ENCODE measurements at regions not wholly inside any gene's neighbourhood (a gene's known extent, or its start where the extent isn't known, plus 50 kb on each side); places are given as distances from the start of the nearest gene placed in this dataset.

DNA sequence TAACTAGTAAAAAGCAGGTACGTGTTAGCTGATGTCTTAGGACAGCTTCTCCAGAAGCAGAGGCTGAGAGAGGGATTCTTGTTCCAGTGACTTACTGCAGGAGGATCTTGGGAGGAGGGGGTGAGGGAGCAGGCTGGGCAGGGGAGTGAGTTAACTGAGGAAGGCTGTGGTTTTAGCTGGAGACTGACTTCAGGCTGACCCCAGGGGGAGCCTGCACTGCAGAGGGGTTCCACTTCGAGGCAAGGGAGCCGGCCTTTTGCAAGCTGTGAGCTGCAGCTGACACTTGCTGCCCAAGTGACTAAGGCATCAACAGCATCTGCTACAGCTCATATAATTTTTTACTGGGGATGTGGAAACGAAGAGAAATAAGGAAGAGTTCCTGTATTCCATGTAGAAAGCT is 50.4 kb upstream of the SOD1 start:
- no peak for DNase-seq (ENCODE audit: extremely low spot score)
- CTCF ChIA-PET, result interaction anchor here (0.9 to 3.0 kb wide), 4 partner anchors 14 to 511 kb away, joined by 3 to 8 read pairs (median 4); no protein-coding TSS in a partner anchor
- POLR2A ChIA-PET, result no interaction called here
- TF ChIP-seq, protein P1, sequence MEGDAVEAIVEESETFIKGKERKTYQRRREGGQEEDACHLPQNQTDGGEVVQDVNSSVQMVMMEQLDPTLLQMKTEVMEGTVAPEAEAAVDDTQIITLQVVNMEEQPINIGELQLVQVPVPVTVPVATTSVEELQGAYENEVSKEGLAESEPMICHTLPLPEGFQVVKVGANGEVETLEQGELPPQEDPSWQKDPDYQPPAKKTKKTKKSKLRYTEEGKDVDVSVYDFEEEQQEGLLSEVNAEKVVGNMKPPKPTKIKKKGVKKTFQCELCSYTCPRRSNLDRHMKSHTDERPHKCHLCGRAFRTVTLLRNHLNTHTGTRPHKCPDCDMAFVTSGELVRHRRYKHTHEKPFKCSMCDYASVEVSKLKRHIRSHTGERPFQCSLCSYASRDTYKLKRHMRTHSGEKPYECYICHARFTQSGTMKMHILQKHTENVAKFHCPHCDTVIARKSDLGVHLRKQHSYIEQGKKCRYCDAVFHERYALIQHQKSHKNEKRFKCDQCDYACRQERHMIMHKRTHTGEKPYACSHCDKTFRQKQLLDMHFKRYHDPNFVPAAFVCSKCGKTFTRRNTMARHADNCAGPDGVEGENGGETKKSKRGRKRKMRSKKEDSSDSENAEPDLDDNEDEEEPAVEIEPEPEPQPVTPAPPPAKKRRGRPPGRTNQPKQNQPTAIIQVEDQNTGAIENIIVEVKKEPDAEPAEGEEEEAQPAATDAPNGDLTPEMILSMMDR (IDR thresholded peaks at IDR 0.05; ENCODE audit: control extremely low read depth, extremely low read depth, low read depth, missing control alignments), result no peak

DNA sequence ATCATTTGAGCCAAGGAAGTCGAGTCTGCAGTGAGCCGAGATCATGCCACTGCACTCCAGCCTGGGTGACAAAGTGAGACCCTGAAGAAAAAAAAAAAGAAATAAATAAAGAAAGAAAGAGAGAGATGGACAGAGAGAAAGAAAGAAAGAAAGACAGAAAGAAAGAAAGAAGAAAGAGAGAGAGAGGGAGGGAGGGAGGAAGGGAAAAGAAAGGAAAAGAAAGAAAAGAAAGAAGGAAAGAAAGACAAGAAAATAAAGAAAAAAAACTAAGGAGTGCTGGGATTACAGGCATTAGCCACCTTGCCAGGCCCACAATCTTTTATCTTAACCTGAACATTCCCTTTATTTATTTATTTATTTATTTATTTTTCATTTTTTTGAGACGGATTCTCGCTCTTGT is 51.7 kb upstream of the SOD1 start:
- ChIA-PET POLR2A (no interaction called here), CTCF (no interaction called here)
- no peak for DNase-seq (ENCODE audit: extremely low spot score)
- TF ChIP-seq, protein P1 (IDR thresholded peaks at IDR 0.05; ENCODE audit: control extremely low read depth, extremely low read depth, low read depth, missing control alignments), result no peak

DNA sequence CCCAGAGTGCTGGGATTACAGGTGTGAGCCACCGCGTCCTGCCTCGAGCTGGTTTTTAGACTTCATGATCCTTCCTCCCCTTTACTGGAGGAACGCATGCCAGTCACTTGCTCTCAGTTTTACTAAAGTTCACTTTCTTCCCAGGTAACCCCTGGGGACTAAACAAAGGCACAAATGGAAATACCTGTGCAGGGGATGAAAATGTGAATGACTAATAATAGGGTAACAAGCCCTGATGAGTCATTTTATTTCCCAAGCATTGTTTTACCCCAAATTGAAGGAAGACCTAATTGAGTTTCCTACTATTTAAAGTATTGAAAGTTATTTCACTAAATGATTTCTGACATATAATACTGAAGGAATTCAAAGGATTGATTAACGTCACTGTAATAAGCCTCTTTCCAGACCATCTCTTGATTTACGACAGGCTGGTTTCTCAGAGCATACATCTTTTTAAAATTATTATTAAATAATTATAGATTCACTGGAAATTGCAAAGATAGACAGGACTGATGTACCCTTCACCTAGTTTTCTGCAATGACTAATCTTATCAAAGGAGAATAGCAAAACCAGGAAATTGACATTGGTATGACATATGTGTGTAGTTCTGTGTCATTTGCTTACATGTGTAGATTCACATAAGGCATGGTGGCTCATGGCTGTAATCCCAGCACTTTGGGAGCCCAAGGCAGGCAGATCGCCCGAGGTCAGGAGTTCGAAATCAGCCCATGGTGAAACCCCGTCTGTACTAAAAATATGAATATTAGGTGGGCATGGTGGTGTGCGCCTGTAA is 53.2 kb upstream of the SOD1 start:
- CTCF ChIA-PET, result interaction anchor here (0.8 to 0.9 kb wide), 2 partner anchors 26 to 260 kb away, joined by 3 to 4 read pairs; no protein-coding TSS in a partner anchor
- POLR2A ChIA-PET, result no interaction called here
- TF ChIP-seq, protein P1 (IDR thresholded peaks at IDR 0.05; ENCODE audit: control extremely low read depth, extremely low read depth, low read depth, missing control alignments), result no peak
- no peak for DNase-seq (ENCODE audit: extremely low spot score)

DNA sequence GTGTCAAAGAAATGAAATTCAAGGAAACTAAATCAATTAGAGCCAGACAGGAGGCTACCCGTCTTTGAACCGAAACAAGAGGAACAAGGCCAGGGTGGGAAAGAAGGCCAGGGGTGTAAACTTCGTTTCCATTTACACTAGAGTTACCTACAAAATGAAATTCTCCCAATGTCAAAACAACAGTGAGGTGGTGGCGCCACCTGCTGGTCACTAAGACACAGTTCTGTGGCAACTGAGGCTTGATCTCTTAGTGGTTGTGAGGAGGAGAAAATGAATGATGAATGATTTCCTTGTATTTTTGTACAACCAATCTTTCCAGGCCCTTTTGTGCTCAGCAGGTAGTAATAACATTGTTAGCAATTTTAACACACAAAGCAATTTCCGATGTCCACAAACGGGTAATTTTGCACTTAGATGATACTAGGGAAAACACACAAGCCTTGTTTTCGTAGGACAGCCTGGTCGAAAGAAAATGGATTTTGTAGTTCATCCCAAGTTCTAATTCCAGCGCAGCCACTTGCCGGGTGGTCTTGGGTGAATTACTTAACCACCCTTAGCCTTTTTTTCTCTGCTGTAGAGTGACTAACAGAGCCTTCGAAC is 54.8 kb upstream of the SOD1 start:
- POLR2A ChIA-PET, result no interaction called here
- peak; percentile 70 for DNase-seq (ENCODE audit: extremely low spot score)
- CTCF ChIA-PET, result interaction anchor here (0.6 to 2.7 kb wide), 15 partner anchors 8 to 507 kb away, joined by 3 to 15 read pairs (median 3); no protein-coding TSS in a partner anchor
- TF ChIP-seq, protein P1 (IDR thresholded peaks at IDR 0.05; ENCODE audit: control extremely low read depth, extremely low read depth, low read depth, missing control alignments), result peak; percentile 87

DNA sequence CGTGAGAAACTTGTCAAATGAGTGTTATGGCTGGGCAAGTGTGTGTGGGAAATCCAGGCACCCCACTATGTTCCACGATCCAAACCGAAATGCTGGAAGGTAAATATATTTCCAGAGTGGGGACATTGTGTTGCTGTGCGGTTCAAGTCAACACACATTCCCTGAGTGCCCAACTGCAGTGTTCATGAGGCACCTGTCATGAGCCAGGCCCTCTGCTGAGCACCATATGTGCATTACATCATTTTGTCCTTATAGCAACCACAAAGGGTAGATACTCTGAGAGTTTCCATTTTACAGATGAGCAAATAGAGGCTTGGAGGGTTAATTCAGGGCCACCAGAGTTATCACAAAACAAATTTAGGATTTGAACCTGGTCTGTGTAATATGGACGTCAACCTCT is 59.9 kb upstream of the SOD1 start:
- no peak for DNase-seq (ENCODE audit: extremely low spot score)
- TF ChIP-seq, protein P1 (IDR thresholded peaks at IDR 0.05; ENCODE audit: control extremely low read depth, extremely low read depth, low read depth, missing control alignments), result no peak
- CTCF ChIA-PET, result interaction anchor here (1.9 kb wide), 1 partner anchor 19 kb away, joined by 8 read pairs; no protein-coding TSS in a partner anchor
- POLR2A ChIA-PET, result no interaction called here

DNA sequence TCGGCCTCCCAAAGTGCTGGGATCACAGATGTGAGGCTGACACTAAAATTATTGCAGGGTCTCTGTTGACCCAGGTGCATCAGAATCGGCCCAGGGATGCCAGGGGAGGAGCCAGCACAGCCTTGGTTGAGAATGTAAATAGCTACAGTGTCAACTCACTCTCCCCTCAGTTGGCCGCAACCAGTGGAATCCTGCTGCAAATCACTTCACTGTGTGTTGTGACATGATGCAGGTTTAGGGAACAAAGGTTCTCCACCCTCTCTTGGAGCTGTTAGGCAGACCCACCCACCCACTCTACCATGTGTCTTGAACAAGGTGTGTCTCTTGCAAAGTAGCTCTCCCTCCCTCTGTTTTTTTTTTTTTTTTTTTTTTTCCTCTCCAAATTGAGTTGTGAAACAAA is 60.5 kb upstream of the SOD1 start:
- CTCF ChIA-PET, result interaction anchor here (1.5 to 1.9 kb wide), 2 partner anchors 18 to 21 kb away, joined by 3 to 8 read pairs; no protein-coding TSS in a partner anchor
- no peak for DNase-seq (ENCODE audit: extremely low spot score)
- TF ChIP-seq, protein P1 (IDR thresholded peaks at IDR 0.05; ENCODE audit: control extremely low read depth, extremely low read depth, low read depth, missing control alignments), result no peak
- POLR2A ChIA-PET, result no interaction called here

Data from GM10248 (cell line).